NOMO-1 treated with DMSO at 0.1 percent for 48 hours (cell line): ENCODE measurements at regions not wholly inside any gene's neighbourhood (a gene's known extent, or its start where the extent isn't known, plus 50 kb on each side); places are given as distances from the start of the nearest gene placed in this dataset.
A peak's percentile ranks its signal among the peaks of the same experiment; 100 is the strongest.

Source experiments
- DNase-seq: peaks from one replicate; lab custom pipeline; 2025; ENCODE audit not compliant: unreplicated experiment; lab: John Stamatoyannopoulos, UW

DNA sequence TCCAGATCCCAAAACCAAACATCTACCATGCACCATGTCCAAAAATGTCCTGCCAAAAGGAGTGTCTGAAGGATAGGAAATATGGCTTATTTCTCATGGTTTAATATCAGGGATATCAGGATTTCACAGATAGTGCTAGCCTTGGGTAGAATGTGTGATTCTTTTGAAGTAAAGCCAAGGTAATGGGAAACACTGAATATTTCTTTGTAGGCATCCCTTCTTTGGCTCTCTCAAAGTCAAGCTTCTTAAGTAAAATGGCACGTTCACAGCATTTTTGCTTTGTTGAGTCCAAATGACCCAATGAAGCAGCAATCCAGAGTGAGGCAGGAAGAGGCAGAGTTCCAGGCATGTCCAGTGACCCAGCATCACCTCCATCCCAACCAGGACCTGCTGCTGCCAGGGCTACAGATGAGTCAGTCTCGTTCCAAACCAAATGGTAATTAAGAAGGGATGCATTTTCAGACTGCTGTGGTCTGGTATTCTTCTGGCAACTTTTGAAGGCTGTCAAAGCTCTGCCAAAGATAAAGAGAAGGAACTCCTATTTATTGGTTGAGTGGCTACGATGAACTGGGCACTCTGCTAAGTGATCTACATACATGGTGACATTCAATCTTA, 678.8 kb upstream of the KLF4 start:
- DNase-seq, result no peak

DNA sequence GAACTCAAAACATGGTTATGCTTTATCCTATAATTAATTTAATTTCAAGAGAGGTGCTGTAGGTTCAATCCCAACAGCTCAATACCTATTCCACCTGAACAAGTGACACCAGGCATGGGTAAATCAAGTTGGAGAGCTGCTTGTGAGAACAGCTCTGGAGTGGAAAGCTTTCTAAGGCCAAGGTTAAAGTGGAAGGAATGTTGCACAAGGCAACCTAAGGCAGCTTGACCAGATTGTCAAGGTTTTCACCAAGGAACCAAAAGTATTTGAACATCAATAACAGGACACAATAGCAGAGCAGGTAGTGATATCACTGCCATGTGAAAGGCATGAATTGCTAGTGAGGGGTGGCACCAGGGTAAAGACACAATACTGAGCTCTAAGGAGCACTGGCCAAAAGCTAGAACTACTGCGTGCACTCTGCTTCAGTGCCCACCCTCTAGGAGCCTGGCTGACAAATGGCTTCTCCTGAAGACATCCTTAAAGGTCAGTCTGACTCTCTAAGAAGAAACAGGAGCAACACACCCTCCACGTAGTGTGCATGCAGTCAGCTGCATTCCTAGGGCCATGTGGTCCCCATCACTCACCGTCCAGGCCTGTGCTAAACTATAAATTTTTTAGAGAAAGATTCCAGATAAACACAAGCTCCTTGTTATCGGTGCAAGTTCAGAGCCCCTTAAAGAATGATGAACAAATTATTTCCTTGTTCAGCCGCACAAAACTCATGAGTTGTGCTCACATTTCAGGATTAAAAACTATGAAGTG, 677.7 kb upstream of the KLF4 start:
- DNase-seq, result no peak

DNA sequence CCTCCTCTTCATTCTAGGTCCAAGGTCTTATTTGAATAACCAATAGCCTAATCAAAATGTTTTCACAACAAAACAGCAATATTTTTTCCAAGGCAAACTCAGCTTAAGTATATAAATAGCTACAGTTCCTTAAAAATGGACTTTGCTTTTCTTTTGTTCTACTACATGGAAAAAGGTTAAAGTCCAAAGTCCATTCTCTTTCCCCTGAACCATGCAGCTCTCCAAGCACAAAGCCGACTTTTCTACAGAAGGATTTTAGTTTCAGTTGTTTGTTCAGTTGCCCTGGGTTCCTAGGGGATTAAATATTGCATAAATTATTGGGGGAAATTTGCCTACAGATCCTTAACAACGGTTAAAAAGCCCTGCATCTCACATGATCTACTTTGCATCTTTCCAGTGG, 677.0 kb upstream of the KLF4 start:
- DNase-seq, result no peak

DNA sequence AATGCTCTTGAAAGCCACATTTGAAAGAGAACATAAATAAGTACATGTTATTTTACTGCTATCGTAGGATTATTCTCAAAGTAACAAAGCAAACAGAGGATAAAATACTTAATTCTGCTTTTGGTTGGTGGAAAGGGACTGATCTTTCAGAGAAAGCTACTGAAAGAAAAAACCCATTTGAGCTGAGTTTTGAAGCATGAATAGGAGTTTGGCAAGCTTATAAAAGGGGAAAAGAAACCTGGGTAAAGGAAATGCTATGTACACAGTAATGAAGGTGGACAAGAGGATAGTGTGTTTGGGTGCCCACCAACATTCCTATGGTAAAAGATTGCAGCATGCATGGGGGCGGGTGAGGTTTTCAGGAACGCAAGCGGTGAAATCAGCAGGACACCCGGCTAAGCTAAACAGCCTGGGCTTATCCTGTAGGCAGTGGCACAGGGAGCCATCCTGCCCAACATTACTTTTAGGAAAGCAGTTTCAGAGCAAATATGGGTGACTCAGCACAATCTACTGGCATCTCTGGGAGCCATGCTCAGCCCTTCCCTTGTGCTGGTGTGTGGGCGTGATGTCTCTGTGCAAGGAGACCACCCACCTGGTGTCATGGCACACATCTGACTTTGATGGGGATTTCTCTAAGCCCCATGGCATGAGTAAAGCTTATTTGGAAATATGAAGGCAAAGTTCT, 673.9 kb upstream of the KLF4 start:
- DNase-seq, result no peak

DNA sequence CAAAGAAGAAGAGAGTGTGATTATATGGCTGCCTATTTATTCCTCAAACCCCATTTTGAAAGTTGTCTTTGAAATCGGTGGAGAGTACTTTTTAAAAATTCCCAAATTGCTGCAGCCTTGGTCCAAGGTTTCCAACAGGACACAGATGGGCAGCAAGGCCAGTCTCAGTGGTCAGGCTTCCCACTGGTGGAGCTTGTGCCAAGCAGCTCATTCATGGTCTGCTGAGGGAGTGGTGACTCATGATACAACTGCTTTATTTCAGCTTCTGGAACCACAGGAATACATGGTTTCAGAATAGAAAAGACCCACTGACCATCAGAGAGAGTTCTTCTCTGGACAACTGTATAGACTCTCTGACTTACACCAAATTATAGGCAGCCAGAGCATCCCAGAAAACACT, 673.1 kb upstream of the KLF4 start:
- DNase-seq, result no peak

DNA sequence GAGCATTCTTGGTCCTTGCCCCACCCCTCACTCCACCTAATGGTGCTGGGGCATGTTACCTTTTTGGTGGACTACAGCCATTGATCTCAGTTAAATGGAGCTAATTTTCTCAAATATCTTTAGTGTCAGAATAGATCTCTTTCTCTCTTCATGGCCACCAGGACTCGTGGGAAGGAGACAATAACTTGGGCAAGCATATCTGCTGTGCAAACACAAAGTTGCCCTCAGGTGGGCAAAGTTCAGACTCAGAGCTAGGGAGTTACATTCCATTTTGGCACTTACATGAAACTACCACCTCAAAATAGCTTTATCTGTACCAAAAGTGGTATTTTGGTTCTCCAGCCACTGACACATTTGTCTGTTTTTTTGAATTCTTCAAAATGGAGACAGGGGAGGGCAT, 671.9 kb upstream of the KLF4 start:
- DNase-seq, result no peak

DNA sequence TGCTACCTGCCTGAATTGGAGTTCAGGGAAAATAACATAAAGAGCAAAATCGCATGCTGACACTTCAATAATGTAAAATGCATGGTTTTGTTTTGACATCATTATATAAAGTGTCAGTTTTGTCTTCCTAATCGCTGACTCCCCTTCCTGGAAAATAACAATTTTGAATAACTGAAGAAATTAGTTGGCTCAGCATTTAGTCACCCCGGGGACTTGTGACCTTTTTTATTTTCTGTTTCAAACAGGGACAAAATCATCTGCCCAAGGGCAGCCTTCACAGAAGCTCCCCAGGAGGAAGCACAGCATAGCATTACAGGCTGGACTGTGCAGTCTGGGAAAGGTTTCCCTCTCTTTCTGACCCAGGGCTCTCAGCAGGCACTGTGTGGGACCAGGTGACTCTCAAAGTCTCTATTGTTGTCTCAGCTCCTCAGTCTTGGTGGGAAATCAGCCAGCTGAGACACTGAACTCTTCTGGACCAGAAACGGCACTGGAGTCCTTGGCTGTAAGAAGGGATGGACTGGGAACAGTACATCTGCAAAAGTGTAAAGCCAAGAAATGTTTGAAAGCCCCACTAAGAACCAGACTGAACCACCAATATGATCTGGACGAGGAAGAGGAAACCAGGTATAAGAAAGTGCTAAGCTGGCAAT, 671.3 kb upstream of the KLF4 start:
- no peak for DNase-seq

DNA sequence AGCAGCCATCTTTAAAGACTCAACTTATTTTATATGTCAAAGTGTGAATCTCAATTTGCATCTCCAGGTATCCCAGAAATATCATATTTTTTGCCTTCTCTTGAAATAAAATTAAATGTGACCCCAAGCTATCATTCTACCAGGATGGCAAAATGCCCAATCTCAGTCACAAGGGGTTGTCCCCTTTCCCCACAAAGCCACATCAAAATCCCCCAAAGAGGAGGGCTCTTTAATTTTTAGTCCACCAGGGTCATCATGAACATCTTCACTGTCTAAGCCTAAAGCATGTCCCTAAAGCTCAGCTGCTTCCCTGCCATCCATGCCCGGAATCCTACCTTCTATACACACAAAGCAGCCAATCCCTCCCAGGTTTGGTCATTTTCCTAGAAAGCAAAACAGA, 670.5 kb upstream of the KLF4 start:
- no peak for DNase-seq

DNA sequence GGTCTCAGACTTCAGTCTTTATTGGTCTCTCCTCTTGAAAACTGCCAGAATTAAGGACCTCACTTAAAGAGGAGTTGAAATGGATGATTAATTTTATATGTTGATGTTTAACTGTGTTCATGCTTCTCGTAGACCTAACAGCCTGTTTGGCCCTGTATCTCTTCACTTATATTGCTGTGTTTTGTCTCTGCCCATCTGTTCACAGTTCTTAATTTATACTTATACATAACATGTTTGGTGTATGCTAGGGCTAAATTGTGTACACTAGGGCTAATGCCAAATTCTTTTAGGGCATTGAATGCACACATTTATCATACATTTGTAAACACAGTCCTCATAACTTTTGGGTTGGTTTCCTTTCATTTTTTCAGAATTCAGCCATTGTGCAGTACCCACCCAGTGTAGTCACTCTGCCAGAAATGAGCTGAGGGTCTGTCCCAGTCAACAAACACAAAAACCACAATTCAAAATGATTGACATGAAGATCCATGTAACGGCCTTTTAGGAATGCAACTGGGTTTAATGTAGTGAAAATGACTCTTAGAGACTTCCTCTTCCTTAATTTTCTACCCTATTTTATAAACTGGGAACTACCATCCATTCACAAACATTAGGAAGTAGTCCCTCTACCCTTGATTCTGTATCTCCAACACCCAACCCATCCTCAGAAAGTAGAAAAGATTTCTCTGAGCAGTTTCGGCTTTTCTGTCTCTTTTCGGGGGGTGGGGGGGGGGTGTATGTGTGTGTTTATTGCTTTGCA, 668.8 kb upstream of the KLF4 start:
- peak; percentile 21 for DNase-seq

DNA sequence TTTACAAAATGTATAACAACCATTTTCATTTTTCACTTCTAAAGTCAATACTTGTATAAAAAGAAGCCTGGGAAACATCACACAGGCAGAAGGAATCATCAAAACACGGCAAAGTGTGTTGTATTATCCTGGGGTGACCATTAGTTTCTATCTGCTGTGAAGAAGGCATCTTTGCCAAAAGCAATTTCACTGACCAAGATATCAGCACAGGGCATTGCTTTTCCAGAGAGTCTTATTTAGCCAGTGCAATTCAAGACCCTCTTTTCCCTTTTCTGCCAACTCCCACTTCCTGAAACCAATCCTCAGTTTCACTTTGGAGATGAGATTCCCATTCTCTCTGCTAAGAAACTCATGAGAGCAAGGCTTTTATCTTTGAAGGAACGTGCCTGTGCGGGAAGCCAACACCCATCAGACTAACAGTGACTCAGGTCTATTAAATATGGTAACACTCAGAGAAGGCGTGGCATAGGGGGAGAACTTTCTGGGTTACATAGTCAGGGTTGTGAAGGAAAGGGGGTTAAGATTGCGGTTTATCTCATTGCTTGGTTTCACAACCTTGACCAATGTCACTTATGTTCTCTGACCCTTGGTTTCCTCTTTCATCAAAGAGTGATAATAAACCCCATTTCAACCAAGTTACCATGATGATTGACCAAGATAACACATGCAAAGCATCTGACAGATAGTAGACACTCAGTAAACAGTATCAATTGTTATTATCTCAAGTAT, 666.9 kb upstream of the KLF4 start:
- peak; percentile 98 for DNase-seq

DNA sequence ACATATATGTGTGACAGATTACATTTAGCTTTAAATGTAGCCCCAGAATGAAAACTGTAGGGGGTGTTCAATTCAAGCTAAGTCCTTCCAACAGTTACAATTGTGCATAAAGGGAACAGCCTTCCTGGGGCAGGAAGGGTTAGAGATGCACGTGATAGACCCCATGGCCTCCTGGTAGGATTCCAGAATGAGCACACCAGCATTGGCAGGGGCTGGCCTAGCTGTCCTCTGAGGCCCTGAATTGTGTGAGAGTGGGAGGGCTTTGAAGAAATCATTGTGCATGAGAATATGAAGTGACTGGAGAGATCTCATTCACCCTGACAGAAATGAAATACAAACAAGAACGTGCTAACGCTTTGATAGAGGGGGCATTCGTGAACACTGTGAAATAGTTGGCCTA, 663.8 kb upstream of the KLF4 start:
- no peak for DNase-seq

DNA sequence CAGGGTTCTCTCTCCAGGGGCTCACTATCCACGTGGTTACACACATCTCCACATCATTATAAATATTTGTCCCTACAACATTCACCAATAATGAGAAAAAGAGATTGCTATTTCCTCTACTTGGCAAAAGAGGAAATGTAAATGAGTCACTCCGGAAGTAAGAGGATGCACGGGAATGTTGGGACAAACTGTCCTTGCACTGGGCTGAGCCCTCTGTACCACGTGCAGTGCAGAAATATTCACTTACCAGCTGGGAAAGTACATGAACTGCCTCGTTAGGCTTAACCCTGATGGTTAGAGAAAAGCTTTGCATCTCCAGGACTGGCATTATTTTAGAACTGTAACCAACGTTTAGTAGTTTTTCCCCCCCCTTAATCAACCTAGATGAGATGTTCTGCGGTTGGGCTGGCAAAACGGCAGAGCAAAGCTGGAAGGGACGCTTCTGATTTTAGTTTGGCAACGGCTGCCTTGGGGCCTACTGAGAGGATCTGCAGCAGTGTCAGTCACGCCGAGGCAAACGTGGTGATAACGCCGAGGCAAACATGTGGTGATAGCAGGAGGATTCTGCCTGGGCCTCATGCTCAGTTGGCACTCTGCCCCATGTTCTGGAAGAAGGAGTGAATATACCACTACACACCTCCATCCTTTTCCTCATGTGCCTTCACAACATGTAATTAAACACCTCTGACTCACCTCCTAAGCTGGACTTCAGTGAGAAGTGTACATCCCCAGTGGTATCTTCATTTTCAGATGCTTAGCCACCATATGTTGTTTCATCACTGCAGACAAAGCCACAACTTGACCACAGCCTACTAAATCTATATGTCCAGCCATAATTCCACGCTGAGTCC, 661.4 kb upstream of the KLF4 start:
- DNase-seq, result peak; percentile 85

DNA sequence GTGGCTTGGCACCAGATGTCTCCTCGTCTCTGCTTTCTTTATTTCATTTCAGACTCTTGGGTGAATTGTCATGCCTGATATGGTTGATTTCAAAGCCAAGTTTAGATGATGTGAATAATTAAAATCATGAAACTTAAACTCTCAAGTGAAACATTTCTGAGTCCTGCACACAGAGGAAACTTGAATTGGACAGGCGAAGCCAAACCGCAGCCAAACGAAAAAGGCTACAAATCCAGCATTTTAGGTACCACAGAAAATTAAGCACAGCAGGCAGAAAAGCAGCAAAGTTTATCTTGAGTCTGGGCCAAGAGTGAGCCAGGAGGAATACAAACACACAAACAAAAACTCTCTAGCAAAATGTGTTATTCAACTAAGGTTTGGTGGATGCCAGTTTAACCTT, 659.8 kb upstream of the KLF4 start:
- DNase-seq, result no peak

DNA sequence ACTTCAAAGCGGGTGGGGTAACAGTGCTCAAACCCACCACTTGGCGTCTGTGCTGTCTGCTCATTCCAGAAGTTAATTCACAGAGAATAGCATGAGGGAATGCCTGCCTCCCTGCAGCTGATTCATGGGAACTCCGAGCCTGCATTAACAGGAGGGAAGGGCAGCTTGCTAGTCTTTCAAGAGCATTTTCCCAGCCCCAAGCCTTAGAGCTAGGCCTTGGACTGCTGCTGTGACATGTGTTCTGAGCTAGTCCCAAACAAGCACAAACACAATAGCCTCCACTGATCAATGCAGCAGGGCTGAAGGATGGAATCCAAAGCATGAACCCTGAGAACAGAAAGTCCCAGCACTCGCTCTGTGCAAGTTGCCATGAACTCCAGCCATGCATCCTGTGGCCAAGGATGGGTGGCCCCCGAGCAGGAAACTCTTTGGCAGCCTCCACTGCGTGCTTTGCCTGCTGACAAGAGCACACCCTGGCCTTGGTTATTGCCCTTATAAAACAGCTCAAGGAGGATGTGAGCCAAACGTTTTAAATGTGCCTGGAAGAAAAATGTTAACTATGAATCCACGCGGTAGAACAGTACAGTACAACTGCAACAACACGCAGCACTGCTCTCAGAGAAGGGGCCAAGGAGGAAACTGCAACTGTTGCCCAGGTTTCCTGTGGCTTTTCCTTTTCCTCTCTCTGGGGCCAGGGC, 653.1 kb upstream of the KLF4 start:
- no peak for DNase-seq

DNA sequence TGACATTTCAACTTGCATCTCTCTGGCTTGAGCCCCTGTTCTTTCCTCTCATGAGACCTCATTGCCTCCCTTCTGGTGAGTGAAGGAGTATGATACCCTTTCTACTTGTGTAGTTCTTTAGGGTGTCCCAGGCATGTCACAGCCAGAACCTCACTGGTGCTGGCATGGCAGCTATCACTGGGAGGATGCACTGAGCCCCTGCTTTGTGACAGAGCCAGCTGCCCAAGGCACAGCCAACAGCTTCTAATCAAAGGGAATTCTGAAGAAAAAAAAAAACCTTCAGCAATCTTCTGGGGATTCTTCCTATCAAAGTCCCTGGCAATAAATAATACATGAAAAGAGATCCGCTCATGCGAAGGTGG, 652.6 kb upstream of the KLF4 start:
- no peak for DNase-seq

DNA sequence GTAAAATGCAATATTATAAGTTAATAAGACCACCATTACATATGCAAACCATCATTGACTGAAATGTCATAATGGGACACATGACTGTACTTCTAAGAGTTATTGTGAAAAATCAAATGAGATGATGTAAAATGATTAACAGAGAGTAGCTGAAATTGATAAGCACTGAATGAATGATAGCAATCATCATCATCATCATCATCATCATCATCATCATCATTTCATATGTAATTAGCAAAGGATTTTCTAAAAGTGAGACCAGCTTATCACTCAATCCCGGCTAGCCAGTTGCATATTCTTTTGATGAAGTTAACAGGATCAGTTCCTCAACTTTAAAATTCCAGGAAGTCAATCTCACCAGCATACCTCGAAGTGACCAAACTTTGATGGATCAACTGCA, 650.3 kb upstream of the KLF4 start:
- DNase-seq, result no peak

DNA sequence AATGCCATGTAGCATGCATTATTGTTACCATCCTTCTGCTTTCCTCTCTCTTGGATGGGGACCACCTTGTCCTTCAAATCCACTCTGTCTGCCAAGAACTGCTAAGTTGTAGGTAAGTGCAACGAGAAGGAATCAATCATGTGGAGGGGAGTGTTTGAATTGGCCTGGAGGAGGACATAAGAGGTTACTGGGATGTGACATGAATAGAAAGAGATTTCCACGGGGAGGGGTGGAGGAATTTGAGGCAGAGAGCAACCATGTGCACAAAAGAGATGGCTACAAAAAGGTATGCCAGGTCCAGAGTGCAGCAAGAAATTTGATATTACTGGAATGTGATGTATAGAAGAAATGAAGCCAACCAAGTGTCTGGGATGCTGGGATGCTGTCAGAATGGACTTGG, 648.9 kb upstream of the KLF4 start:
- DNase-seq, result no peak

DNA sequence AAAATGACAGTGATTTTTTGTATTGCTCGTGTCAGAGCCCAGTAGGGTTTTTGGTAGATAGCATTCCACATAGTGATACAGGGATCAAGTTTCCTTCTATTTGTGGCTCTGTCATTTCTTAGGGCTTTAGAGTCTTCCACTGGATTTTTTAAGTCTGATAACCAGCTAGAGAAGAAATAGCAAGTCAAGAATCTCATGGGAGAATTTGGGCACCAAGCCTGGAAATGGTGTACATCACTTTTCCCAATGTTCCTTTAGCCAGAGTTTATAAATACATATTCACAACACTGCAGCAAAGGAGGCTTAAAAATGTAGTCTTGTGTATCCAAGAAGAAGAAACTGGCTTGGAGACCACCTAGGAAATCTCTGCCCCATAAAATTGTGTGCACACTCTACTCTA, 647.1 kb upstream of the KLF4 start:
- no peak for DNase-seq

DNA sequence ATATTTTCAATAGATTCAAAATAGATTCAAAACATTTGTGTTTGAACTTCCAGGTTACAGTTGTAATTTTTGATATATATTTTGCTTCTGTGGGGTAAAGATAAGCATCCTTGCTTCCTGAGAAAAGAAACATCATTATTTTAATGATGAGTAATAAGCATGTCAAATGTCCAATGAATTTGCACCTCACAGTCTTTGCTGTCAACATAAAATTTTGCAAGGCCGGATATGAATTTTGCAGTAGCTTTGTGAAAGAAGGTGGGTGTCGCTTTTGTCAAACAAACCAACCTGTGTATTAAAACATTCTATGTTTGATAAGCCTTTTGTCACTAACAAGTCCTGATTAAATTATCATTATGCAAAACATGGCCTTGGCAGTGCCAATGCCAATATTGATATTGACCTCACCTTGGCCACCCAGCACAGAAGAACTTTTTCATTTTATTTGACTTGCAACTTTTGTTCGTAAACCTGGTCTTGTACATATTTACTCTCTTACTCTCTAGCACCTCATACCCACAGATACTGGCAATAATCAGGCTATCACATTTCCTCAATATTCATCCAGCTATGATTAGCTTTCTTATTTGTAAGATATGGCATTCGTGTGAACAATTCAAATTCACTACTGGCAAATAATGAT, 645.0 kb upstream of the KLF4 start:
- no peak for DNase-seq
